ENCODE measurements at regions not wholly inside any gene's neighbourhood (a gene's known extent, or its start where the extent isn't known, plus 50 kb on each side); places are given as distances from the start of the nearest gene placed in this dataset.

- no peak for DNase-seq (ENCODE audit: low read depth in 2 of 2)
These were observed 371.8 kb upstream of the POU3F1 start for GRCh38 chr1:38418195-38419030.

DNA sequence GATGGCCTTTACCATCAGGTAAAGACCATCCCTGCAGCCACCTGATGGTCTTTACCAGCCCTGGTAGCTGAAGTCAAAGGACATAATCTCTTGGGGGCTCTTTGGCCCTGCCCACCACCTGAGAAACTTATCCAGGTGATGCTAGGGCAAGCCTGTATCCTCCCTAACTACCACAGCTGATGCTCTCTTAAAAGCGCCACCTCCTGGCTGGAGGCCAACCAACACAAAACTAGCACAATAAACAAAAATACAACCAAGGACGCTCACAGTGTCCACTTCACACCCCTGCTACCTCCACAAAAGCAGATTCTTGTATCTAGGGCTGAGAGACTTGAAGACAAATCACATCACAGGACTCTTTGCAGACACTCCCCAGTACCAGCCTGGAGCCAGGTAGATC lies 357.1 kb upstream of the POU3F1 start:
- DNase-seq (ENCODE audit: low read depth in 2 of 2): no peak

GRCh38 chr1:38402230-38402815 lies 355.7 kb upstream of the POU3F1 start:
- DNase-seq (ENCODE audit: low read depth in 2 of 2): no peak

DNA sequence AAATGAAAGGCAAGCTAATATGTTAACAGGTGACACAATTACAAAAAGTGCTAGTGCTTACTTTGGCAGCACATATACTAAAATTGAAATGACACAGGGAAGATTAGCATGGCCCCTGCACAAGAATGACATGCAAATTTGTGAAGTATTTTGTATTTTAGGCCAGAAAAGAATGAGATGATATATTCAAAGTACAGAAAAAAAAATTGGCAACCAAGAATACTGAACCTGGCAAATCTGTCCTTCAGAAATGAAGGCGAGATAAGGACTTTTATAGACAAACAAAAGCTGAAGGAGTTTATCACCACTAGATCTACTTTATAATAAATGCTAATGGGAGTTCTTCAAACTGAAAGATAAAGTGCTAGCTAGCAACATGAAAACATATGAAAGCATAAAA lies 350.0 kb upstream of the POU3F1 start:
- DNase-seq (ENCODE audit: low read depth in 2 of 2): no peak

DNA sequence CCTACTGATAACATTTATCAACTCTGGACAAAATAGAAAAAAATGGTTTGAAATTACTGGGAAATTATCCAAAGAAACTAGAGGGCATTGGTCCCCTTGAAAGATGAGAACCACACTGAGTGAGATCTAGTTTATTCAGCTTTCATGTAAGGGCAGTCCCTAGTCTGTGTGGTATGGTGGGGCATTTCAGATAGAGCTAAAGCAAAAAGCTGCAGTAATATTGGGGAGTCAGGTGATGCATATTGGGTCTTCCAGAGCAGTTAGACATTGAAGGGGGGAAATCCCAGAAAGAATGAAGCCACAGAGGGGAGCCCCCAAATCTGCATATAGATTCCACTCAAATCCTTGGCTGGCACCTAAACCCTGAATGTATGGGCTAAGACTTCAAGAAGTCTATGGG lies 347.7 kb upstream of the POU3F1 start:
- DNase-seq (ENCODE audit: low read depth in 2 of 2): no peak

DNA sequence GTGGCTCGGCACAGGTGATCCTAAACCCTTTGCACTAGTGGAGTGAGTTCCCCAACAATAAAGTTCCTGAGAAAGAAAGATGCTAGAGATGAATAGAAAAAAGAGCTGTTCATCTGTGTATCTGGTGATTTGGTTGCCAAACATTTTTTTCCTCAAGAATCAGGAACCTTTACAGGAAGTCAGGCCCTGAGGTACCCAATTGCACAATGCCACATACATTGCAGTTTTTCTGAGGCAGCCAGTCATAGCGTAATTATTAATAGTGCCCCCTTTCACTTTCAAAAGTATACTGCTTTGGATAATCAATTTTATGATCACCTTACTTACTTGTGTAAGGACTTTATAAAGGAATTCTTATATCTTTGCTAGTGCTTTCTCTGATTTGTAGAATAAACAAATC lies 346.3 kb upstream of the POU3F1 start:
- no peak for DNase-seq (ENCODE audit: low read depth in 2 of 2)

GRCh38 chr1:38381256-38381655 lies 334.7 kb upstream of the POU3F1 start:
- no peak for DNase-seq (ENCODE audit: low read depth in 2 of 2)

- DNase-seq (ENCODE audit: low read depth in 2 of 2): no peak
These were observed 330.0 kb upstream of the POU3F1 start for GRCh38 chr1:38376577-38376976.

- DNase-seq (ENCODE audit: low read depth in 2 of 2): no peak
These were observed 328.4 kb upstream of the POU3F1 start for GRCh38 chr1:38375035-38375434.

GRCh38 chr1:38371505-38371844 lies 324.9 kb upstream of the POU3F1 start:
- no peak for DNase-seq (ENCODE audit: low read depth in 2 of 2)

DNA sequence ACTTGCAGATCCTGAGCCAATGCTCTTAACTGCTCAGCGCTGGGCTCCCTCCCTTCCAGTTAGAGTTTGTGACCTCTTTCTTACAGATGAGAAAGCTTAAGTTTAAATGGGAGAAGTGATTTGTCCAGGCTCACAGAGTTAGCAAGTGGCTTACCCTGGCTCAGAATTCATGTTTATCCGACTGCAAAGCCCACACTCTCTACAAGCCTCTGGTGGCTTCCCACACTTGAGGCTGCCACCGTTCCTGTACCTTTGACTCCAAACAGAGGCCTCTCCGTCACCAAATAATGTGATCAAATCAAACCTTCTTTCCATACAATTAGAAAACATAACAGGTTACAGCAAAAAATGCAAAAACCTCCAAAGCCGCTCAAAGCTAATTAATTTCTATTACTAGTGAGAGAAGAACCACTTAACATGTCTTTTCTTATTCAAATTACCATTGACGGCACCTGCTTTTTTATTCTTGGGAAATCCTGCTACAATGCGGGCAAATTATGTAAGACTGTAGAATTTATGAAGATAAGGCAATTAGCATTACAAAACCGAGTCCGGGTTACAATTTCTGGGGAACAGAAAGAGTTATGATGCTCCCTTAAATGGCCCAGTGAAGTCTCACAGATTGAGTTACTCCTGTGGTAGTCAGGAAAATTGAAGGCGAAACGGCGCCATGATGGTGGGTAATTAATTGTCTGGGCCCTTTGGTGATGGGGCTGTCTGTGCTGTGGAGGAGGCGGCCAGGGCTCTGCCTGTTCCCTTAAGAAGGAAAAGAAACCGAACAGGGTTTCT lies 324.3 kb upstream of the POU3F1 start:
- DNase-seq (ENCODE audit: low read depth in 2 of 2): no peak

DNA sequence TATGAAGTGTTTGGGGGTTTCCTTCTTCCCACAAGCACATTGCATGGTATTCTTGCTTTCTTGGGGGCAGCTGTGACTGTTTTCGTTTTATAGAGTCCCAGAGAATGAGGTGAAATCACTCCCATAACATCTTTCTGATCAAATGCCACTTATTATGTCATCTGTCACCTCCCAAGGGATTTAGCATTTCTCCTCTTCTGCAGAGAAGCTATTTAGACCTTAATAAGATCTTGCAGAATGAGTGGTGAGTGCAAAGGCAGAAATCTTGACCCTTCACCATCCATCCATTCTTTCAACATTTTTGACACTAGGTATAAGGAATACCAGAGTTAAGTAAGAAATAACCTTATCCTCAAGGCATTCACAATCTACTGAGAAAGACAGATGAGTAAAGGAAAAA lies 318.6 kb upstream of the POU3F1 start:
- DNase-seq (ENCODE audit: low read depth in 2 of 2): no peak

- DNase-seq (ENCODE audit: low read depth in 2 of 2): no peak
These were observed 315.0 kb upstream of the POU3F1 start for GRCh38 chr1:38361566-38361965.

DNA sequence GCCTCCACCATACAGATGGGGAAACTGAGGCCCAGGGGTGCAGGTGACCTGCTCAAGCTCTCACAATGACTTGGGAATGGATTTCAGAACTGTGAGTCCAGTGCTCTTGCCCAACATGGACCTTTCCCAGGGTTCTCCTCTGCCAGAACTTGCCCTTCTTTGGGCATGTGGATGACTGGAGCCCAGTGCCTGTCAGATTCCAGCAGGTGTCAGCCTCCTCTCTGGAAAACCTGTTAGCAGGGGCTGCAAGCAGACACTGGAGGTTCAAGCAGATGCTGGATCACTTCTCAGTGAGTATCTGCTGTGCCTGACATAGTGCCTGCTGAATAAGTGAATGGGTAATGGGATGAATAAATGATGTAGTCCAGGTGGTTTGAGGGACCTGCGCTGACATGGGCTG lies 314.2 kb upstream of the POU3F1 start:
- DNase-seq (ENCODE audit: low read depth in 2 of 2): no peak

DNA sequence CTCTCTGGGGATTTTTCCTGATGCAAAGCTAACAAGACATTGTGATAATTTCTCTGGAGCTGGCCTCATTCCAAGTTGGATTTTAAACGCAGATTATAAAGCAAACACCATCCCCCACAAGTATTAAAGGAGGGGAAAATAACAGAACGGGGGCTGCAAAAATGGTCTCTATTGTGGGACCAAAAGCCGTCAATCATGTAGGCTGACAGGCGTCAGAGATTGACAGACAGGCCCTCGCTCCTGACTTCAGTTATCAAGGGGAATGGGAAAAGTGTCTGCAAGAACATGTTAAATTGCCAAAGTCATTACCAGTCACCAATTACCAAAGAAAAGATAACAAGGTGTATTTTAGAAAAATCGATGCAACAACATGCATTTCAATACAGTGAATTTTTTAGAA lies 307.4 kb upstream of the POU3F1 start:
- no peak for DNase-seq (ENCODE audit: low read depth in 2 of 2)

DNA sequence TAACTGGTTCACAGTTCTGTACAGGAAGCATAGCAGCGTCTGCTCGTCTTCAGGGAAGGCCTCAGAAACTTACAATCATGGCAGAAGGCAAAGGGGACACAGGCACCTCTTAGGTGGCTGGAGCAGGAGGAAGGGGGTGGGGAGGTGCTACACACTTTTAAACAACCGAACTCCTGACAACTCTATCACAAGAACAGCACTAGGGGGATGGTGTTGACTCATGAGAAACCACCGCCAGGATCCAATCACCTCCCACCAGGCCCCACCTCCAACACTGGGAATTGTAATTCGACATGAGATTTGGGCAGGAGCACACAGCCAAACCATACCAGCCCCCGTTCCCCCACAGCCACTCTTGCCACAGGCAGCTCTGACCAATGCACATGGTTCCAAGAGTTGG lies 306.3 kb upstream of the POU3F1 start:
- no peak for DNase-seq (ENCODE audit: low read depth in 2 of 2)

DNA sequence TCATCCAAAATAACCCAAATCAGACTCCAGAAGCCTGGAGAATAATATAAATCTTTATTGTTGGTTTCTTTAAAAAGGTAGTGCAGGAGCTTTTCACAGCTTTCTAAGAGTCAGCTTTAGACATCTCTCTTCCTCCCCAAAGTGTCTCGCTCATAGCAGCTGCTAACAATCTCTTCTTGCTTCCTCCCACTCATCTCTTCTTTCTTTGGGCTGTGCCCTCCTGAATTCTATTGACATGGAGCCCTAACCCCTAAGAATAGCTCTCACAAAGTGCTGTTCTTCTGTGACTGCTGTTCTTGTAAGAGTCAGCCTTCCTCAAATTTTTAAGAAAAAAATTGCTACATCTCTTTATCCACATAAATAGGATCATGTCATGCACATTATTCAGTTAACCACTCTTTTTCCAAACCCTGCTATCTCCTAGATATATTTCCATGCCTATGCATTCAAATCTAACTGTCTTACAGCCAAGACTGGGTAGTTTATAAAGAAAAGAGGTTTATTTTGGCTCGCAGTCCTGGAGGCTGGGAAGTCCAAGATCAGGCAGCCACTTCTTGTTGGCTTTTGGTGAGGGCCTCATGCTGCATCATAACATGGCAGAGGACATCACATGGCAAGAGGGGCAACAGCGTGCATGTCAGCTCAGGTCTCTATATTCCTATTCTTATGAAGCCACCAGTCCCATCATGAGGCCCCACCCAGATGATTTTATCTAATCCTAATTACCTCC lies 301.0 kb upstream of the POU3F1 start:
- DNase-seq (ENCODE audit: low read depth in 2 of 2): no peak

DNA sequence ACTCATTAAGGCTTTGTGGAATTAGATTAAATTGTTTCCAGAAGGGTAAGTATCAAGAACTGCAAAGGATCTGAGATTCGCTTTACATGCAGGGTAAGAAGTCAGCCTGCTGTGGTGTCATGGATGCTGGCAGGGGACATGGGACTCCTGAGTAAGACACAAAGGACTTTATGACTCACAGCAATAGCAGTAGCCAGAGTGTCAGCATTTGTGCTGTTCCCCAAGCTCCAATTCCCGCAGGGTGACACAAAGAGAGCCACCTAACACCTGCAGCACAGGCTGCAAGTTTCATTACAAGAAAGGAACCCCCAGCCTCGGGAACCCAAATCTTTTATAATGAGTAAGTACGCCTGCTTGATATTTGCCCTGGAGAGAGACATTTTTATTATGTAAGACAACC lies 298.1 kb upstream of the POU3F1 start:
- DNase-seq (ENCODE audit: low read depth in 2 of 2): no peak

- no peak for DNase-seq (ENCODE audit: low read depth in 2 of 2)
These were observed 295.1 kb upstream of the POU3F1 start for GRCh38 chr1:38341694-38342093.

- no peak for DNase-seq (ENCODE audit: low read depth in 2 of 2)
These were observed 293.8 kb upstream of the POU3F1 start for GRCh38 chr1:38340409-38340808.

GRCh38 chr1:38337711-38338110 lies 291.1 kb upstream of the POU3F1 start:
- no peak for DNase-seq (ENCODE audit: low read depth in 2 of 2)

- no peak for DNase-seq (ENCODE audit: low read depth in 2 of 2)
These were observed 290.4 kb upstream of the POU3F1 start for GRCh38 chr1:38336961-38337360.
